GM12872 (cell line): ENCODE measurements at regions not wholly inside any gene's neighbourhood (a gene's known extent, or its start where the extent isn't known, plus 50 kb on each side); places are given as distances from the start of the nearest gene placed in this dataset.

Experiments used
- TF ChIP-seq, protein P1 (sequence below): IDR thresholded peaks from 3 replicates; pipeline ENCODE4 v1.5.1; 2011; ENCODE audit warnings: low read depth, mild to moderate bottlenecking, low read length, moderate library complexity; ENCODE audit not compliant: insufficient read depth

DNA sequence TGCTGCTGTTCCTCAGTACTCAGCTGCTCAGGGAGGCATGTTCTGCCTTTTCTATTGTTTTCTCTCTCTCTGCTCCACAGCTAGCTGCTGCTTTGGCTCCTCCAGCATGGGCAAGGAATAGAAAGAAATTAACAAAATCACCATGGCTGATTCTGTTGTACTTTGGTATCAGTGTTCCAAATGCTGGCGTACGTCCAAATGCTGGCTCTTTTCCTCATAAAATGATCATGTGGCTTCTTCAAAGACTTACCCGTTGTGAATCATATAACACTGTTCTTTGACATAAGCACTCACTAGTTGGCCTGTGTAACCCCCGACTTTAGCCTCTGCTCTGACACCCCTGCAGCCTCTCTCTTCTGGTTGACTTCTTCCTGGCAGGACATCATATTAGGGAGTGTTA, 547.6 kb downstream of the CPS1 start:
- TF ChIP-seq, protein P1, sequence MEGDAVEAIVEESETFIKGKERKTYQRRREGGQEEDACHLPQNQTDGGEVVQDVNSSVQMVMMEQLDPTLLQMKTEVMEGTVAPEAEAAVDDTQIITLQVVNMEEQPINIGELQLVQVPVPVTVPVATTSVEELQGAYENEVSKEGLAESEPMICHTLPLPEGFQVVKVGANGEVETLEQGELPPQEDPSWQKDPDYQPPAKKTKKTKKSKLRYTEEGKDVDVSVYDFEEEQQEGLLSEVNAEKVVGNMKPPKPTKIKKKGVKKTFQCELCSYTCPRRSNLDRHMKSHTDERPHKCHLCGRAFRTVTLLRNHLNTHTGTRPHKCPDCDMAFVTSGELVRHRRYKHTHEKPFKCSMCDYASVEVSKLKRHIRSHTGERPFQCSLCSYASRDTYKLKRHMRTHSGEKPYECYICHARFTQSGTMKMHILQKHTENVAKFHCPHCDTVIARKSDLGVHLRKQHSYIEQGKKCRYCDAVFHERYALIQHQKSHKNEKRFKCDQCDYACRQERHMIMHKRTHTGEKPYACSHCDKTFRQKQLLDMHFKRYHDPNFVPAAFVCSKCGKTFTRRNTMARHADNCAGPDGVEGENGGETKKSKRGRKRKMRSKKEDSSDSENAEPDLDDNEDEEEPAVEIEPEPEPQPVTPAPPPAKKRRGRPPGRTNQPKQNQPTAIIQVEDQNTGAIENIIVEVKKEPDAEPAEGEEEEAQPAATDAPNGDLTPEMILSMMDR = no peak

DNA sequence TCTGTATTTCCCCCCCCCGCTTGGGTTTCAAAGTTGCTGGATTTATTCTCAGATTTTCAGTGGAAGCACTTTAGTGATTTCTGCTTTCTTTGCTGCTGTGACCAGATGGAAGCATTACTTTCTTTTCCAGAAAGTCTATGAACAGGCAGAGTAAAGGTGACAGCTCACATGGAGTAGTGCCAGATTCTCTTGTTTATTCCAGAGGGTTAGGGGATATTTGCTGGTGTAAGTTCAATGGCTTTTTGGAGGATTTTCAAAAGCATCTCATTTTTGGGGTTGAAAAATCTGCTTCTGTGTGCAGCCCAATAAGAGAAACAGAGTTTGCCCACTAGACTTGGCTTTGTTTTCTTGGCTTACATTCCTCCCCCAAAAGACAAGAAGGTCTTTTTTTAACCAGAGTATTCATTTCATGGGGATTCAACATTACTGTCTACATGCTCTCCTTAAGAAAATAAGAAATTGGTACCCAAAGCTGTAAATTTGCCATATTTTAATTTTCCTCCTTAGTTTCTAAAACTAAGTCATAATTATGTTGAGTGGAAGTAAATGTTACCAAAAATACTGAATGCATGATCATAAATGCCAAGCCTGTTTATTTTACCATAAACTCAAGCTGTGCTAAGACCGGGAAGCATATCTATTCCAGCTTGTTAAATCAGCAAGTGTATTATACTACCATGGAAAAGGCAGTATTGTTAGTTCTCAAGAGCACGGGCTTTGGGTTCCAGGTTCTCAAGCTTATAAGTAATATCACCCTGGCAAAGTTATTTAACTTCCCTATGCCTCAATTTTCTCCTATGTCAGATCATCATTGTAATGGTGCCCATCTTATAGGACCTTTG, 557.2 kb downstream of the CPS1 start:
- TF ChIP-seq, protein P1 = no peak

DNA sequence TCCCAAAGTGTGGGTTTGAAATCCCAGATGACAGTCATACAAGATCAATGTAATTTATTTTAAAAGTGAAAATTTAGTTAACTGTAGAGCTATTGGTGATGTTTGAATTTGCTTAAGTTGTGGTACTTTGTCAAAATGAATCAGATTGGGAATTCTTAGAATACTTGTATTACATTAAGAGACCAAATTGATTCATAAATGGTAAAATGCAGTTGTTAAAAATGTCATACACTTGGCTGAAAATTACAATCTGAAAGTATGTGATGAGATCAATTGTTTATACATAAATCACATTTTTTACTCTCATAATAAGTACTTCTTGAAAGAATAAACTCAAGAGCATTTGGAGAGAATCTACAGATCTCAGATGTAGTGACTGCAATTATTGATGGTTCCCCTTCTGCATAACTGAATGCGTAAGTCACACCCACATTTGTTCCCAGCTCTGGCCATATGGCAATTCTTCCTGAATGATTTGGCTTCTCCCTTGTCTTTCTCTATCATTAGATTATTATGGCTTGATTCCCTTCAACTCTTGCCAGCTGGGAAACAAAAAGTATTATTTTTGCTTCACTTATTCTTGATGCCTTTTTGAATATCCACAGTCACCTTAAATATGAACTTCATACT, 558.5 kb downstream of the CPS1 start:
- TF ChIP-seq, protein P1 = no peak

DNA sequence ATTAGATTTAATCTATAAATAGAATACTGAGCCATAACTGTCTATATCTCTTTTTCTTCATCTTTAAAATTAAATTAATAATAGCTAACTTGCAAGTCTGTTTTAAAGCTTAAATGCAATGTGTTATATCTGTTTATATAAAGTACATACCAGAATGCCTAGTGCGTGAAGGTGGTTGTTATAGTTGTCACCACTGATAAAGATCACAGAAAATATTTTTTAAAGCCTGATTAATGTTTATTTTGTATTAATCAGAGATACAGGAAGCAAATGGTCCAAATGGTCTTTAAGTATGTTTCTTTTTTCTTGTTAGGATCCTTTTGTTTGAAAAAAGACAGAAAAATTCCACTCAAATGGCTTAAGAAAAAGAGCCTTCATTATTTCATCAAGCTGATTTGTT, 560.6 kb downstream of the CPS1 start:
- TF ChIP-seq, protein P1 = no peak

DNA sequence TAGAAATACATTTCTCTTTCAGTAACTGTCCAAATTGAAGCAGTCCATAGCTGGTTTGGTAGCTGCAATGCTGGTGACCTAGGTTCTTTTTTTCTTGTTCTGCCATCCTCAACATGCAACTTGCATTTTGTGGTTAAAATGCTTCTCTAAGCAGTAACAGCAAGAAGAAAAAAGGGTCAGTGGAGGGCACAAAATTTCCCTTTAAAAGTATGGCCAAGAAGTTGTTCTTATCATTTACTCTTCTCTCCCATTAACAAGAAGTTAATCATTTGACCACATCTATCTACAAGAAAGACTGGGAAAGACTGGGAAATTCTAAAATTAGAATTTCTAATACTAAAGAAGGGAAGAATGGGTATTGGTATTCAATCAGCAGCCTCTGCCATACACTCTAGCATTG, 569.9 kb downstream of the CPS1 start:
- TF ChIP-seq, protein P1 = no peak

DNA sequence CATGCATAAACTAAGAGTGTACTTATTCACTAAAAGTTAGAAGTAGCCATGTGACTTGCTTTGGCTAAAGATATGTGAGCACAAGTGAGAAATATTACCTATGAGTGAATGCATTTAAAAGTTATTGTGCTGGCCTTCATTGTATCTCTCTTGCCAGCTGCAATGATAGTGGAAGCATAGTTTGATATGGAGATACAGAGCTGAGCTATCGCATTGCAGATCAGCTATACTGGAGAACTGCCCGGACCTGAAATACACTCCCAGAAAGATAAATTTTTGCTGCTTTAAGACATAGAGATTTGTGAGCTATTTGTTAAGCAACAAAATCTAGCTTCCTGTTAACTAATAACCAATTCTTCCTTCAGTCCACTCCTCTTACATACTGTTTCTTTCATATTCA, 571.1 kb downstream of the CPS1 start:
- TF ChIP-seq, protein P1 = no peak

DNA sequence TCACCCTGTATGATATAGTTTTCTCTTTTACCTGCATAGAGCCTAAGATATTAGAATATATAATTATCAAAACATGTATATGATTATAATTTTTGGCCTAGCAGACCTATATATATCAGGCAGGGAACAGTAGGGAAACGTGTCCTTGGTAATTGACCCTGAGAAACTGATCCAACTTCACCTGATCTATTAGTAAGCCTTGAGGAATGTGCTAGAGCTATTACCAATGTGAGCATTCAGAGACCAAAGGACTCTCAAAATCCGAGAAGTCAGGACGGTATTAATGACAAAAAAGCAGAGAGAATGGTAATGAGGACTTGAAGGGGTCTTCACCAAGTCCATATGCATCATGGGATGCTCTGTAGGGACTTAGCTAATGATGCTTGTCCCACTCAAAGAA, 571.9 kb downstream of the CPS1 start:
- TF ChIP-seq, protein P1 = no peak
